ENCODE measurements at regions not wholly inside any gene's neighbourhood (a gene's known extent, or its start where the extent isn't known, plus 50 kb on each side); places are given as distances from the start of the nearest gene placed in this dataset.

DNA sequence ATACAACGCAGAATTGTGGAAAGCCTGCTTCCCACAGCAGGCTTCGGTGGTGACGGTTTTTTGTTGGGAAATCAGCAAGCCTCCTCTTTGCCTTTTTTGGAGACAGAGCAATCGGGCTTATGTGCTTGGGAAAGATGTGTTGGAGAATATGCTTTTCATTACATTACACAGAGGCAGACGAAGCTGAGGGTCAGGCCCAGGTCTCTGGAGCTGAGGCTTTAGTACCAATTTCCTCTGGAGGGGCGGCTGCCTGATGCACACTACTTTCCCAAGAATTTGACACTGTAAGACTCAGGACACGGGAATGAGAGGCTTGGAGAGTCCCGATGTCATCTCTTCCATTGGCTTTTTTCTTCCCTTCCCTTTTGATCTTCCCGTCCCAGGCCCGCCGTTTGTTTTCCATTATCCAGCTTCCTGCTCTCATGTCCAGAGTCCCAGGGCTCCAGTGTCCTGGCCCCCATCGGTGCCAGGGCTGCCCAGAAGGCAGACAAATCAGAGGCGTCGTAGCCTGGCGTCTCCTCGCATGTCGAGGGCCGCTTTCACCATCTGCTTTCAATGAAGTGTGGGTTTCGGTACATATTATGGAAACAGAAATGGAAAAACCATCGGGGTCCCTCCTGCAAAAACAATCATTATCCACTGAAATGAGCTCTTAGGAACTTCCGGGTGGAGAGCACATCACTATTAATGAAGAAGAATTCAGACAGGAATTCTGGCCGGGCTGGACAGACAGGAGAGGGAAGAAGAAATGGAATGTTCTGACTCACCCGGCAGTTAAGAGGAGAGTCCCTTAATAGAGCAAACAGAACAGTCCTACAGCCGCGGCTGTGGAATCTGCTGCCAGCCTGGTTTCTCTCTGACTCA is 123.0 kb upstream of the JCAD start:
- TF ChIP-seq, protein P1, sequence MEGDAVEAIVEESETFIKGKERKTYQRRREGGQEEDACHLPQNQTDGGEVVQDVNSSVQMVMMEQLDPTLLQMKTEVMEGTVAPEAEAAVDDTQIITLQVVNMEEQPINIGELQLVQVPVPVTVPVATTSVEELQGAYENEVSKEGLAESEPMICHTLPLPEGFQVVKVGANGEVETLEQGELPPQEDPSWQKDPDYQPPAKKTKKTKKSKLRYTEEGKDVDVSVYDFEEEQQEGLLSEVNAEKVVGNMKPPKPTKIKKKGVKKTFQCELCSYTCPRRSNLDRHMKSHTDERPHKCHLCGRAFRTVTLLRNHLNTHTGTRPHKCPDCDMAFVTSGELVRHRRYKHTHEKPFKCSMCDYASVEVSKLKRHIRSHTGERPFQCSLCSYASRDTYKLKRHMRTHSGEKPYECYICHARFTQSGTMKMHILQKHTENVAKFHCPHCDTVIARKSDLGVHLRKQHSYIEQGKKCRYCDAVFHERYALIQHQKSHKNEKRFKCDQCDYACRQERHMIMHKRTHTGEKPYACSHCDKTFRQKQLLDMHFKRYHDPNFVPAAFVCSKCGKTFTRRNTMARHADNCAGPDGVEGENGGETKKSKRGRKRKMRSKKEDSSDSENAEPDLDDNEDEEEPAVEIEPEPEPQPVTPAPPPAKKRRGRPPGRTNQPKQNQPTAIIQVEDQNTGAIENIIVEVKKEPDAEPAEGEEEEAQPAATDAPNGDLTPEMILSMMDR (IDR thresholded peaks at IDR 0.05; ENCODE audit: poor library complexity, severe bottlenecking) = no peak
- TF ChIP-seq EZH2 (IDR thresholded peaks at IDR 0.05; ENCODE audit: borderline replicate concordance, insufficient read depth, low read length, poor library complexity, severe bottlenecking) (no peak), POLR2AphosphoS5 (IDR thresholded peaks at IDR 0.05) (no peak), MXI1 (conservative IDR thresholded peaks at IDR 0.05; ENCODE audit: poor library complexity, severe bottlenecking) (no peak), RAD21 (conservative IDR thresholded peaks at IDR 0.05) (no peak), EP300 (conservative IDR thresholded peaks at IDR 0.05; ENCODE audit: poor library complexity, severe bottlenecking) (no peak), SMC3 (conservative IDR thresholded peaks at IDR 0.05; ENCODE audit: poor library complexity) (no peak)
- TF ChIP-seq, protein P2, sequence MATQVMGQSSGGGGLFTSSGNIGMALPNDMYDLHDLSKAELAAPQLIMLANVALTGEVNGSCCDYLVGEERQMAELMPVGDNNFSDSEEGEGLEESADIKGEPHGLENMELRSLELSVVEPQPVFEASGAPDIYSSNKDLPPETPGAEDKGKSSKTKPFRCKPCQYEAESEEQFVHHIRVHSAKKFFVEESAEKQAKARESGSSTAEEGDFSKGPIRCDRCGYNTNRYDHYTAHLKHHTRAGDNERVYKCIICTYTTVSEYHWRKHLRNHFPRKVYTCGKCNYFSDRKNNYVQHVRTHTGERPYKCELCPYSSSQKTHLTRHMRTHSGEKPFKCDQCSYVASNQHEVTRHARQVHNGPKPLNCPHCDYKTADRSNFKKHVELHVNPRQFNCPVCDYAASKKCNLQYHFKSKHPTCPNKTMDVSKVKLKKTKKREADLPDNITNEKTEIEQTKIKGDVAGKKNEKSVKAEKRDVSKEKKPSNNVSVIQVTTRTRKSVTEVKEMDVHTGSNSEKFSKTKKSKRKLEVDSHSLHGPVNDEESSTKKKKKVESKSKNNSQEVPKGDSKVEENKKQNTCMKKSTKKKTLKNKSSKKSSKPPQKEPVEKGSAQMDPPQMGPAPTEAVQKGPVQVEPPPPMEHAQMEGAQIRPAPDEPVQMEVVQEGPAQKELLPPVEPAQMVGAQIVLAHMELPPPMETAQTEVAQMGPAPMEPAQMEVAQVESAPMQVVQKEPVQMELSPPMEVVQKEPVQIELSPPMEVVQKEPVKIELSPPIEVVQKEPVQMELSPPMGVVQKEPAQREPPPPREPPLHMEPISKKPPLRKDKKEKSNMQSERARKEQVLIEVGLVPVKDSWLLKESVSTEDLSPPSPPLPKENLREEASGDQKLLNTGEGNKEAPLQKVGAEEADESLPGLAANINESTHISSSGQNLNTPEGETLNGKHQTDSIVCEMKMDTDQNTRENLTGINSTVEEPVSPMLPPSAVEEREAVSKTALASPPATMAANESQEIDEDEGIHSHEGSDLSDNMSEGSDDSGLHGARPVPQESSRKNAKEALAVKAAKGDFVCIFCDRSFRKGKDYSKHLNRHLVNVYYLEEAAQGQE (IDR thresholded peaks at IDR 0.05; ENCODE audit: borderline replicate concordance) = no peak
